SK-MEL-5 (cell line): ENCODE measurements at regions not wholly inside any gene's neighbourhood (a gene's known extent, or its start where the extent isn't known, plus 50 kb on each side); places are given as distances from the start of the nearest gene placed in this dataset.

ENCODE experiments used
- DNase-seq: peaks from one replicate; pipeline ENCODE4 v3.0.0-alpha.2; 2016; ENCODE audit warnings: low read depth, low spot score
- in situ Hi-C: cut with HindIII; loops from 2 replicates; pipeline ENCODE4 v1.10.0; 2016; ENCODE audit warnings: low sequenced_read_pairs, high pct_unique_total_duplicates, low pct_unique_long_range_greater_than_20kb

GRCh38 chr4:126957987-126958386 is 674.8 kb upstream of the INTU start:
- in situ Hi-C loops: no loop called here

GRCh38 chr4:126958482-126958881 is 674.3 kb upstream of the INTU start:
- in situ Hi-C loops: no loop called here
- DNase-seq: no peak

More at GRCh38 chr4:126957987-126958386, 674.8 kb upstream of the INTU start:
- DNase-seq: no peak

GRCh38 chr4:126959056-126959745 is 673.6 kb upstream of the INTU start:
- no peak for DNase-seq
- in situ Hi-C loops: no loop called here

GRCh38 chr4:126960760-126961159 is 672.0 kb upstream of the INTU start:
- no peak for DNase-seq
- in situ Hi-C loops: no loop called here

GRCh38 chr4:126961661-126962060 is 671.1 kb upstream of the INTU start:
- in situ Hi-C loops: no loop called here
- DNase-seq: no peak

- in situ Hi-C loops: no loop called here
- DNase-seq: no peak
Measured at GRCh38 chr4:126965877-126966276, 666.9 kb upstream of the INTU start.

GRCh38 chr4:126969360-126970235 is 663.2 kb upstream of the INTU start:
- DNase-seq: no peak
- in situ Hi-C loops: no loop called here

GRCh38 chr4:126973201-126973600 is 659.6 kb upstream of the INTU start:
- no peak for DNase-seq
- in situ Hi-C loops: no loop called here

GRCh38 chr4:126976850-126977632 is 655.7 kb upstream of the INTU start:
- in situ Hi-C loops: no loop called here
- no peak for DNase-seq

GRCh38 chr4:126986005-126986404 is 646.8 kb upstream of the INTU start:
- in situ Hi-C loops: no loop called here
- no peak for DNase-seq

GRCh38 chr4:126986828-126987227 is 645.9 kb upstream of the INTU start:
- DNase-seq: no peak
- in situ Hi-C loops: no loop called here

GRCh38 chr4:126991965-126992364 is 640.8 kb upstream of the INTU start:
- peak; percentile 50 for DNase-seq
- in situ Hi-C loops: no loop called here

- no peak for DNase-seq
Measured at GRCh38 chr4:126992910-126993309, 639.8 kb upstream of the INTU start.

GRCh38 chr4:126993351-126993750 is 639.4 kb upstream of the INTU start:
- in situ Hi-C loops: no loop called here
- no peak for DNase-seq

More at GRCh38 chr4:126992910-126993309, 639.8 kb upstream of the INTU start:
- in situ Hi-C loops: no loop called here

GRCh38 chr4:126995235-126995634 is 637.5 kb upstream of the INTU start:
- in situ Hi-C loops: no loop called here
- no peak for DNase-seq

- DNase-seq: no peak
- in situ Hi-C loops: no loop called here
Measured at GRCh38 chr4:127000110-127000509, 632.6 kb upstream of the INTU start.

GRCh38 chr4:127000846-127001245 is 631.9 kb upstream of the INTU start:
- in situ Hi-C loops: no loop called here
- DNase-seq: no peak

- in situ Hi-C loops: no loop called here
Measured at GRCh38 chr4:127001933-127002332, 630.8 kb upstream of the INTU start.

More at GRCh38 chr4:127001933-127002332, 630.8 kb upstream of the INTU start:
- no peak for DNase-seq
